ENCODE measurements at regions not wholly inside any gene's neighbourhood (a gene's known extent, or its start where the extent isn't known, plus 50 kb on each side); places are given as distances from the start of the nearest gene placed in this dataset.

- TF ChIP-seq MAX (IDR thresholded peaks at IDR 0.05; ENCODE audit: low read depth, low read length) = no peak
- TF ChIP-seq CTCF (IDR thresholded peaks at IDR 0.05; ENCODE audit: low read depth, low read length) = no peak
- TF ChIP-seq POLR2A (IDR thresholded peaks at IDR 0.05; ENCODE audit: extremely low read depth, insufficient read length) = no peak
- no peak for TF ChIP-seq MYC (IDR thresholded peaks at IDR 0.05; ENCODE audit: low read depth, low read length)
Measured at GRCh38 chr12:114868995-114869834, 185.2 kb upstream of the TBX3 start.
